SK-N-MC (cell line): ENCODE measurements at regions not wholly inside any gene's neighbourhood (a gene's known extent, or its start where the extent isn't known, plus 50 kb on each side); places are given as distances from the start of the nearest gene placed in this dataset.

Source experiments
- DNase-seq: peaks from one replicate; pipeline ENCODE4 v3.0.0-alpha.2; 2011; ENCODE audit warnings: low read depth, low spot score
- H3K27ac ChIP-seq: fragments of 200-600 bp; sonication (generic); 2 replicates; pipeline ENCODE4 v1.5.1; 2016; ENCODE audit warnings: mixed run types
- H3K36me3 ChIP-seq: fragments of 200-600 bp; sonication (generic); 2 replicates; pipeline ENCODE4 v1.6.1; 2017; ENCODE audit warnings: antibody characterized with exemption, low read length, mixed read lengths; ENCODE audit not compliant: insufficient read depth
- H3K4me3 ChIP-seq: fragments of 200-600 bp; sonication (generic); 2 replicates; pipeline ENCODE4 v1.5.1; 2016
- H3K9ac ChIP-seq: fragments of 200-600 bp; sonication (generic); 2 replicates; pipeline ENCODE4 v1.8.0; 2017; ENCODE audit warnings: mixed run types, mixed read lengths; ENCODE audit not compliant: insufficient read length
- H3K9me3 ChIP-seq: fragments of 200-600 bp; sonication (generic); 2 replicates; pipeline ENCODE4 v1.6.1; 2017; ENCODE audit warnings: low read depth, mild to moderate bottlenecking, antibody characterized with exemption, low read length, moderate library complexity, mixed read lengths
- EZH2 ChIP-seq: fragments of 200-600 bp; sonication (generic); IDR thresholded peaks from one replicate; pipeline ENCODE4 v1.6.1; 2017; ENCODE audit warnings: antibody characterized with exemption
- FOXP2 ChIP-seq: optimal IDR thresholded peaks from 2 replicates; pipeline ENCODE3; 2011; ENCODE audit warnings: mild to moderate bottlenecking, moderate library complexity; ENCODE audit not compliant: insufficient read depth; ENCODE audit errors: extremely low read length, control extremely low read depth
- POLR2AphosphoS5 ChIP-seq: IDR thresholded peaks from 2 replicates; pipeline ENCODE4 v1.6.1; 2012; ENCODE audit warnings: mild to moderate bottlenecking, low read depth, low read length, borderline replicate concordance

GRCh38 chr12:25301798-25302197, 51.1 kb upstream of the KRAS start:
- no peaks in the 10 kb centered on the region for H3K9me3 ChIP-seq
- H3K4me3 ChIP-seq, result no peak overlapping the region
- no peak for TF ChIP-seq POLR2AphosphoS5
- TF ChIP-seq FOXP2, result no peak
- no peak for TF ChIP-seq EZH2
- H3K36me3 ChIP-seq, result no peaks in the 10 kb centered on the region
- H3K9ac ChIP-seq, result no peak overlapping the region
- DNase-seq, result no peak
- H3K27ac ChIP-seq, result no peak overlapping the region
